Adrenal gland (tissue), 9 donors: ENCODE measurements at regions not wholly inside any gene's neighbourhood (a gene's known extent, or its start where the extent isn't known, plus 50 kb on each side); places are given as distances from the start of the nearest gene placed in this dataset.
"Not testable (repeated sequence)": the region's sequence is repeated elsewhere in the genome, so short reads cannot be mapped to it uniquely, and the experiment has no call there.

Source experiments
- DNase-seq, 7 donors: peaks; one replicate each; pipeline ENCODE4 v3.0.0-alpha.2; 2019 to 2020
- H3K27ac ChIP-seq, 5 donors: fragments of 200-600 bp; sonication (generic) in 4 of 5; 1 replicate in 3 of 5; 2 replicates in 2 of 5; pipeline versions ENCODE4 v1.5.1 to v1.8.0; 2016 to 2020; ENCODE audit warnings: mild to moderate bottlenecking in 1 of 5
- H3K27me3 ChIP-seq: fragments of 200-600 bp; 2 replicates; pipeline ENCODE4 v1.8.0; 2021
- H3K36me3 ChIP-seq, 2 donors: fragments of 200-600 bp; replicated peaks in 1 of 2; 1 replicate in 1 of 2; 2 replicates in 1 of 2; pipeline versions ENCODE4 v1.5.1 to v1.8.0; 2018 to 2022
- H3K4me1 ChIP-seq, 2 donors: fragments of 200-600 bp; replicated peaks in 1 of 2; 1 replicate in 1 of 2; 2 replicates in 1 of 2; pipeline versions ENCODE4 v1.5.1 to v1.8.0; 2018 to 2021
- H3K4me3 ChIP-seq, 4 donors: fragments of 200-600 bp; sonication (generic) in 3 of 4; one replicate each; pipeline ENCODE4 v1.5.1; 2016 to 2018
- H3K9me3 ChIP-seq, 3 donors: fragments of 200-600 bp; sonication (generic) in 1 of 3; replicated peaks in 1 of 3; 1 replicate in 2 of 3; 2 replicates in 1 of 3; pipeline versions ENCODE4 v1.5.1 to v1.8.0; 2016 to 2021
- POLR2A ChIP-seq, 2 donors: fragments of 450-650 bp; IDR thresholded peaks; one replicate each; pipeline ENCODE4 v1.6.1; 2017; ENCODE audit warnings: antibody characterized with exemption in 2 of 2, mild to moderate bottlenecking in 2 of 2, moderate library complexity in 1 of 2
- WGBS, 4 donors: extraction: QIAGEN DNeasy Blood & Tissue Kit in 2 of 4; methylation state at CpG; one replicate each; pipeline versions ENCODE4 v1.1.5 to v1.1.7; 2013 to 2017; 5-methylcytosine and 5-hydroxymethylcytosine counted together
- intact Hi-C, 2 donors: fragments of 100-400 bp; cut with DNase I; formaldehyde crosslinking; loops; one replicate each; pipeline versions ENCODE4 v1.14.1 to v1.15.0; 2022 to 2023
- TF ChIP-seq, protein P1 (sequence below), 6 experiments: fragments of 450-650 bp in 4 of 6; fragments of 200-600 bp in 2 of 6; sonication (generic) in 1 of 6; IDR thresholded peaks; 1 replicate in 5 of 6; 2 replicates in 1 of 6; pipeline versions ENCODE4 v1.5.1 to v1.8.0; 2016 to 2021; ENCODE audit warnings: antibody characterized with exemption in 6 of 6, mild to moderate bottlenecking in 2 of 6, moderate library complexity in 1 of 6
- donor health status: healthy with polysubstance abuse.
- donor health status: Bipolar disorder and iron deficiency.
- donor health status: DM: yes; HTN: yes; CAD: no.
- donor health status: DM: no; HTN: no; CAD: no.
- donor health status: DM: no; HTN: no; CAD: no.

DNA sequence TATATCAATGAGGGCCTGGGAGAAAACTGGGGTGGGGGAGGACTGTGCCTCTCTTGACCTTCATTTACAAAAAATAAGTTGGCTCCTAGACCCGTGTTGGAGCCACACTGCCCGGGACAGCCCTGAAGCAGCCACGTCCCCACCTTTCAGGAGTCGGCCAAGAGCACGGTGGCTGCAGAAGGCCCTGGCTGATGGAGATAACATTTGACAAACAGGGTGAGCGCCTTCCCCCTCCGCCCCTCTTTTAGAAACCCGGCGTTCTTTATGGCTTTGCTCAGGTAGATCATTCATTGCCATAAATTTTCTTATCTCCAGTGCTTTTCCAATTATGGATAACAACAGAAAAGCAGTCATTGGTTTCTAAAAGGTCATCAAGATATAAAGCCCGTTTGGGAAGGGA, 398.1 kb upstream of the TNRC6C start:
- Histone ChIP-seq H3K27ac (no peak overlapping the region), H3K9me3 (no peaks in the 10 kb centered on the region), H3K27me3 (peaks cover 6% of the 10 kb centered on the region), H3K4me3 (no peak overlapping the region), H3K4me1 (no peaks in the 10 kb centered on the region), H3K36me3 (no peaks in the 10 kb centered on the region)
- 59 to 70% (median 65%) methylated on average over 10 of the region's 10 CpGs for WGBS, 4 donors
- TF ChIP-seq POLR2A (IDR thresholded peaks at IDR 0.05): no peak
- TF ChIP-seq, protein P1, sequence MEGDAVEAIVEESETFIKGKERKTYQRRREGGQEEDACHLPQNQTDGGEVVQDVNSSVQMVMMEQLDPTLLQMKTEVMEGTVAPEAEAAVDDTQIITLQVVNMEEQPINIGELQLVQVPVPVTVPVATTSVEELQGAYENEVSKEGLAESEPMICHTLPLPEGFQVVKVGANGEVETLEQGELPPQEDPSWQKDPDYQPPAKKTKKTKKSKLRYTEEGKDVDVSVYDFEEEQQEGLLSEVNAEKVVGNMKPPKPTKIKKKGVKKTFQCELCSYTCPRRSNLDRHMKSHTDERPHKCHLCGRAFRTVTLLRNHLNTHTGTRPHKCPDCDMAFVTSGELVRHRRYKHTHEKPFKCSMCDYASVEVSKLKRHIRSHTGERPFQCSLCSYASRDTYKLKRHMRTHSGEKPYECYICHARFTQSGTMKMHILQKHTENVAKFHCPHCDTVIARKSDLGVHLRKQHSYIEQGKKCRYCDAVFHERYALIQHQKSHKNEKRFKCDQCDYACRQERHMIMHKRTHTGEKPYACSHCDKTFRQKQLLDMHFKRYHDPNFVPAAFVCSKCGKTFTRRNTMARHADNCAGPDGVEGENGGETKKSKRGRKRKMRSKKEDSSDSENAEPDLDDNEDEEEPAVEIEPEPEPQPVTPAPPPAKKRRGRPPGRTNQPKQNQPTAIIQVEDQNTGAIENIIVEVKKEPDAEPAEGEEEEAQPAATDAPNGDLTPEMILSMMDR (IDR thresholded peaks at IDR 0.05): no peak
- no peak for DNase-seq
- intact Hi-C loops: no loop called here

DNA sequence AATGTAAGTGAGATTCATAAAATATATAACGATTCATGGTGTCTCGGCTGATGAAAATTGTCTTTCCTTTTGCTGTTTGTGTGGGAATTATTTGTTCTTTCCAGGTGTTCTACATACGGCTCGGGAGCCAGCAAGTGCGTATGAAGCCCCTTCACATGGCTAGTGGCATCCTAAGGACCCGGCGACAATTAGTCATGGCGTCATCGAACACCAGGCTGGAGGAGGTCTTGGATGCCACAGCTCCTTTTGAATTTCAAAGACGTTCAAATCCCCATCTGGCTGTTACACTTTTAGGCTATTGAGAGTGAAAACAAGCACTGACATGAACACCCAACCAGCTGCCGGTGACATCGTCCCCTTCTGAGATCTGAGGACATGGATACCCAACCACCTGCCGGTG, 397.7 kb upstream of the TNRC6C start:
- H3K27ac ChIP-seq: no peak overlapping the region
- H3K36me3 ChIP-seq: no peaks in the 10 kb centered on the region
- intact Hi-C loops: no loop called here
- H3K27me3 ChIP-seq: peaks cover 6% of the 10 kb centered on the region
- WGBS, 4 donors: 79 to 89% (median 87%) methylated on average over 12 to 13 of the region's 13 CpGs
- no peaks in the 10 kb centered on the region for H3K9me3 ChIP-seq
- no peak overlapping the region for H3K4me3 ChIP-seq
- TF ChIP-seq, protein P1 (IDR thresholded peaks at IDR 0.05): no peak
- no peak for TF ChIP-seq POLR2A (IDR thresholded peaks at IDR 0.05)
- no peak for DNase-seq
- no peaks in the 10 kb centered on the region for H3K4me1 ChIP-seq

- intact Hi-C loops, H3K27ac ChIP-seq, H3K9me3 ChIP-seq, H3K27me3 ChIP-seq, H3K4me3 ChIP-seq, H3K4me1 ChIP-seq, DNase-seq, H3K36me3 ChIP-seq: not testable (repeated sequence)
- WGBS, 4 donors: 89 to 94% (median 92%) methylated on average over 4 to 12 of the region's 12 CpGs
Measured at GRCh38 chr17:77562361-77562760, 396.1 kb upstream of the TNRC6C start.

DNA sequence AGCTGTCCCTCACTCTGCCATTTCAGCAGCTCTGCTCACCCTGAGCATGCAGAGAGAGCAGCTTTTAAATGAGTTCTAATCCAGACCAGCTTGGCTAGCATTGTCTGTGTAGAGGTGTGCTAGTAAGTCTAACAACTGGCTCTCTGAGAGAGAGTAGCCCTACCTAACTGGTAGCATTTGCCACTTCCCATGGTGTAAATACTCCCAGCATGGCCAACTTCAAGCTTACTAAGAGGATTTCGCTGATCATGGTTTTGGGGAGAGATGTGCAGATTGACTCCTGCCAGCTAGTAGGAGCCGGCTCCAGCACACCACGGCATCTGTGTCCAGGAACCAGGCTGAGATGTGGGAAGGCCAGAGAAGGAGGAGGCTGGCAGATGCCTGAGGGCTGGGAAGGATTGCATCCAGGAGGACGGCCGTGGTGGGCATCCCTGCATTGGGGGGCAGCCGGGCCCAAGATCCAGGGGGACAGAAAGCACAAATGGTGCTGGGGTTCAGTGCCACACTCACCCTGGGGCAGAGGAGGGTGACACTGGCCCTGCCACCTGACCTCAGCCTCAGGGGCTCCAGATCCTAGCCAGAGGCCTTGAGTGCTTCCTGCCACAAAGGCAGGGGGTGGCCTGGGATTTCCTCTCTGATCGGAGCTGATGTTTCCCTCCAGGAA, 394.9 kb upstream of the TNRC6C start:
- no peak for DNase-seq
- WGBS, 4 donors: 74 to 96% (median 91%) methylated on average over 4 to 7 of the region's 7 CpGs
- Histone ChIP-seq H3K27me3 (peaks cover 6% of the 10 kb centered on the region), H3K4me1 (no peaks in the 10 kb centered on the region), H3K27ac (no peak overlapping the region), H3K36me3 (no peaks in the 10 kb centered on the region), H3K4me3 (no peak overlapping the region), H3K9me3 (no peaks in the 10 kb centered on the region)
- intact Hi-C loops: no loop called here
- no peak for TF ChIP-seq POLR2A (IDR thresholded peaks at IDR 0.05)
- TF ChIP-seq, protein P1 (IDR thresholded peaks at IDR 0.05): no peak

DNA sequence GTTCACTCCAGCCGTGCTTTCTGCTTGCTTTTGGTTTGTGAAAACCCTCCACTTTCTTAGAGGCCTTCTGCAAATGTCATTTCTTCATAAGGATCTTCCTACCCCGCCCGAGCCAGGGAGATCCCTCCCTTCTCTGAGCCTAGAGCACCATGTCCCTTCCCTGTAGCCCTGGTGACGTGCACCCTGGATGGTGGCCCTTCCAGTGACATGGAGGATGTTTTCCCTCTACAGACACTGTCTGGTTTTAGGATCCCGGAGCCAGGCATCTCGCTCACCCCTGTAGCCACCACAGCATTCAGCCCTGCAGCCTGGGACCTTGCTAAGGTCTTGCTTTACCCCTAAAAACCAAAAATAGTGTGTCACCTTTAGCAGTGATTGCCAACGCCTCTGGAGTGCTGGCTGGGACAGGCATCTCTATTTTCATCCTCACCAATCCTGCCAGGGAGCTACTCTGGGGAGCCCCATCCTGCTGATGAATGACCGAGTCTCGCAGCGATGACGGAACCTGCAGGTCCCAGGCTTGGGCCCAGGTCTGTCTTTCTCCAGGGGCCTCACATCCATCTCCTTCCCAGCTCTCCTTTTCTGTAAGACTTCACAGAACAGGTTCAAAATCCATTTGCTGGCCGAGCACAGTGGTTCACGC, 394.1 kb upstream of the TNRC6C start:
- DNase-seq: no peak
- no peak overlapping the region for H3K27ac ChIP-seq
- H3K4me3 ChIP-seq: no peak overlapping the region
- 91 to 95% (median 94%) methylated on average over 12 to 13 of the region's 13 CpGs for WGBS, 4 donors
- H3K36me3 ChIP-seq: no peaks in the 10 kb centered on the region
- no peaks in the 10 kb centered on the region for H3K9me3 ChIP-seq
- H3K4me1 ChIP-seq: no peaks in the 10 kb centered on the region
- peaks cover 11% of the 10 kb centered on the region for H3K27me3 ChIP-seq
- TF ChIP-seq POLR2A (IDR thresholded peaks at IDR 0.05): no peak
- TF ChIP-seq, protein P1 (IDR thresholded peaks at IDR 0.05): no peak
- intact Hi-C loops: no loop called here
